ENCODE measurements at regions not wholly inside any gene's neighbourhood (a gene's known extent, or its start where the extent isn't known, plus 50 kb on each side); places are given as distances from the start of the nearest gene placed in this dataset.

DNA sequence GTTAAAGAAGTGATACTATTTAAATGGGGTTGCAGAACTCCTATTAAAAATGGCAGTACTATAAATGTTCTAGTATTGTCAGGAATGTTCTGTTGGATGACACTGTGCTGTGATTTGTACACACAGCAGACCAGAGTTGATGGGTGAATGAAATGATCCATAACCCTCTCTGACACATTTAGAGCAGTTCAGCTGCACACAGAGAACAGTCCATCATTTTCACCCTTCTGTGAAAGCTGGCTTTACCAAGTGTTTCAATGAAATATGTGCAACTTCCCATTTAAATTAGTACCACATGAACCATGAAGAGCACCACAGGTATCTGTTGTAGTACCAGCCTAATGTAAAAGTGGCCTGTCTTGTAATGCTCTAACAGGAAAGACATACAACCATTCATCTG is 981.4 kb downstream of the TMEM182 start:
- H2AFZ ChIP-seq (ENCODE audit: low read length): no peak overlapping the region
- H3K4me1 ChIP-seq (ENCODE audit: control insufficient read depth, extremely low read depth, insufficient read depth, low read length): no peaks in the 10 kb centered on the region
- H3K4me3 ChIP-seq (replicated peaks in 1 of 4; ENCODE audit: control extremely low read depth in 1 of 4, insufficient read depth in 1 of 4, low read depth in 3 of 4, low read length in 4 of 4): no peak overlapping the region
- no peaks in the 10 kb centered on the region for H3K9me3 ChIP-seq (ENCODE audit: control insufficient read depth, insufficient read depth, low read depth, low read length)
- H3K9ac ChIP-seq (ENCODE audit: insufficient read depth, low read length): no peak overlapping the region
- H3K27ac ChIP-seq (ENCODE audit: insufficient read depth, low read length): no peak overlapping the region
- H3K36me3 ChIP-seq (ENCODE audit: control insufficient read depth, insufficient read depth, low read length): no peaks in the 10 kb centered on the region
- H3K27me3 ChIP-seq (ENCODE audit: control insufficient read depth, insufficient read depth, low read length): no peaks in the 10 kb centered on the region
- TF ChIP-seq, protein P1, sequence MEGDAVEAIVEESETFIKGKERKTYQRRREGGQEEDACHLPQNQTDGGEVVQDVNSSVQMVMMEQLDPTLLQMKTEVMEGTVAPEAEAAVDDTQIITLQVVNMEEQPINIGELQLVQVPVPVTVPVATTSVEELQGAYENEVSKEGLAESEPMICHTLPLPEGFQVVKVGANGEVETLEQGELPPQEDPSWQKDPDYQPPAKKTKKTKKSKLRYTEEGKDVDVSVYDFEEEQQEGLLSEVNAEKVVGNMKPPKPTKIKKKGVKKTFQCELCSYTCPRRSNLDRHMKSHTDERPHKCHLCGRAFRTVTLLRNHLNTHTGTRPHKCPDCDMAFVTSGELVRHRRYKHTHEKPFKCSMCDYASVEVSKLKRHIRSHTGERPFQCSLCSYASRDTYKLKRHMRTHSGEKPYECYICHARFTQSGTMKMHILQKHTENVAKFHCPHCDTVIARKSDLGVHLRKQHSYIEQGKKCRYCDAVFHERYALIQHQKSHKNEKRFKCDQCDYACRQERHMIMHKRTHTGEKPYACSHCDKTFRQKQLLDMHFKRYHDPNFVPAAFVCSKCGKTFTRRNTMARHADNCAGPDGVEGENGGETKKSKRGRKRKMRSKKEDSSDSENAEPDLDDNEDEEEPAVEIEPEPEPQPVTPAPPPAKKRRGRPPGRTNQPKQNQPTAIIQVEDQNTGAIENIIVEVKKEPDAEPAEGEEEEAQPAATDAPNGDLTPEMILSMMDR (conservative IDR thresholded peaks at IDR 0.05 in 1 of 2, IDR thresholded peaks at IDR 0.05 in 1 of 2; ENCODE audit: low read depth in 1 of 2, low read length in 2 of 2): no peak
- TF ChIP-seq EZH2 (IDR thresholded peaks at IDR 0.05; ENCODE audit: low read length, missing control alignments): no peak
- no peaks in the 10 kb centered on the region for H3K79me2 ChIP-seq (ENCODE audit: control insufficient read depth, insufficient read depth, low read length)
- H3K4me2 ChIP-seq (ENCODE audit: extremely low read depth, insufficient read depth, low read length): no peak overlapping the region
- no peak for DNase-seq (ENCODE audit: low read depth in 2 of 2)
- H4K20me1 ChIP-seq (ENCODE audit: control insufficient read depth, extremely low read depth, insufficient read depth, low read length): no peaks in the 10 kb centered on the region

DNA sequence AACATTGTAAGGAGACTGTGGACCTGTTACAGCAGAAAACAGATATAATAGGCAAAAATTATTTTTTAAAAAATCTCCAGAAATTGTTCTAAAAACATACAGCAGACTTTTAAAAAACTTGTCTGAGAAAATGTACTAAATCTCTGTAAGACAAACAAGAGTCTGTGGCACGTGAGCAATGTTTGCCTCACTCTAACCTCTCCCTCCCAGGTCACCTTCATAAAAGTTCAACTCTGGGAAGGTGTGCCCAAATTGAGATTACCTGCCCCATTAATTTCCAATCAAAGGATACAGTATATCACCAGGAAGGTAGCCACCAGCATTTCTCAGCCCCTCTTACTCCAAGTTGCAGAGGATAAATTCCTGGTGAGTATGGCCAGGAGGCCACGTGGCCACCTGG is 992.7 kb downstream of the TMEM182 start:
- H3K36me3 ChIP-seq (ENCODE audit: control insufficient read depth, insufficient read depth, low read length): no peaks in the 10 kb centered on the region
- H3K9ac ChIP-seq (ENCODE audit: insufficient read depth, low read length): no peak overlapping the region
- no peaks in the 10 kb centered on the region for H3K9me3 ChIP-seq (ENCODE audit: control insufficient read depth, insufficient read depth, low read depth, low read length)
- H4K20me1 ChIP-seq (ENCODE audit: control insufficient read depth, extremely low read depth, insufficient read depth, low read length): no peaks in the 10 kb centered on the region
- H3K4me2 ChIP-seq (ENCODE audit: extremely low read depth, insufficient read depth, low read length): no peak overlapping the region
- H2AFZ ChIP-seq (ENCODE audit: low read length): no peak overlapping the region
- no peaks in the 10 kb centered on the region for H3K27me3 ChIP-seq (ENCODE audit: control insufficient read depth, insufficient read depth, low read length)
- no peak overlapping the region for H3K27ac ChIP-seq (ENCODE audit: insufficient read depth, low read length)
- H3K4me1 ChIP-seq (ENCODE audit: control insufficient read depth, extremely low read depth, insufficient read depth, low read length): no peaks in the 10 kb centered on the region
- DNase-seq (ENCODE audit: low read depth in 2 of 2): no peak
- TF ChIP-seq, protein P1 (conservative IDR thresholded peaks at IDR 0.05 in 1 of 2, IDR thresholded peaks at IDR 0.05 in 1 of 2; ENCODE audit: low read depth in 1 of 2, low read length in 2 of 2): no peak
- no peak for TF ChIP-seq EZH2 (IDR thresholded peaks at IDR 0.05; ENCODE audit: low read length, missing control alignments)
- no peak overlapping the region for H3K4me3 ChIP-seq (replicated peaks in 1 of 4; ENCODE audit: control extremely low read depth in 1 of 4, insufficient read depth in 1 of 4, low read depth in 3 of 4, low read length in 4 of 4)
- H3K79me2 ChIP-seq (ENCODE audit: control insufficient read depth, insufficient read depth, low read length): no peaks in the 10 kb centered on the region

DNA sequence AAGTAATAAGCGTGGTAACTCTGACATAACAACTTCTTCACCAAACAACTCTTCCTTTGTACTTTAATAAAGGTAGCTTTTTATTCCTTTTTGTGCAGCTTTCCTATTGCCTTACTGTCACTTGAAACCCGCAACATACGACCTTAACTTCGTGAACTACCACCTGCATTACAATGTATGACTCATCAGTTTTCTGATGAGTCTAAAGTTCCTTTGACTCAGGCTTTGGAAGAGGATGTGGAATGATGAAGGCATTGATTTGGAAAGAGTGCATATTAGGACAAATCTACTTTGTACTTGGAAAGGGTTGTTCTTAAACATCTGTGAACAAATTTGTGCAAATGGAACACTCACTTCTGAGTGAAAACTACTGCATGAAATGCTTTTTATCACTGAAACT is 1012.1 kb downstream of the TMEM182 start:
- peak in 1 of 2 donors; percentile 71 for DNase-seq (ENCODE audit: low read depth in 2 of 2)
- no peak overlapping the region for H3K4me2 ChIP-seq (ENCODE audit: extremely low read depth, insufficient read depth, low read length)
- no peak overlapping the region for H2AFZ ChIP-seq (ENCODE audit: low read length)
- H3K27ac ChIP-seq (ENCODE audit: insufficient read depth, low read length): no peak overlapping the region
- no peaks in the 10 kb centered on the region for H3K4me1 ChIP-seq (ENCODE audit: control insufficient read depth, extremely low read depth, insufficient read depth, low read length)
- no peaks in the 10 kb centered on the region for H3K27me3 ChIP-seq (ENCODE audit: control insufficient read depth, insufficient read depth, low read length)
- no peaks in the 10 kb centered on the region for H3K79me2 ChIP-seq (ENCODE audit: control insufficient read depth, insufficient read depth, low read length)
- no peaks in the 10 kb centered on the region for H4K20me1 ChIP-seq (ENCODE audit: control insufficient read depth, extremely low read depth, insufficient read depth, low read length)
- H3K9me3 ChIP-seq (ENCODE audit: control insufficient read depth, insufficient read depth, low read depth, low read length): no peaks in the 10 kb centered on the region
- H3K36me3 ChIP-seq (ENCODE audit: control insufficient read depth, insufficient read depth, low read length): no peaks in the 10 kb centered on the region
- H3K9ac ChIP-seq (ENCODE audit: insufficient read depth, low read length): no peak overlapping the region
- H3K4me3 ChIP-seq (replicated peaks in 1 of 4; ENCODE audit: control extremely low read depth in 1 of 4, insufficient read depth in 1 of 4, low read depth in 3 of 4, low read length in 4 of 4): no peak overlapping the region
- TF ChIP-seq, protein P1 (conservative IDR thresholded peaks at IDR 0.05 in 1 of 2, IDR thresholded peaks at IDR 0.05 in 1 of 2; ENCODE audit: low read depth in 1 of 2, low read length in 2 of 2): no peak
- TF ChIP-seq EZH2 (IDR thresholded peaks at IDR 0.05; ENCODE audit: low read length, missing control alignments): no peak

Measured in fibroblast of lung (primary cell).